H1 (cell line): ENCODE measurements at regions not wholly inside any gene's neighbourhood (a gene's known extent, or its start where the extent isn't known, plus 50 kb on each side); places are given as distances from the start of the nearest gene placed in this dataset.

Source experiments
- CTCF ChIA-PET: fragments of 300-600 bp; sonication (Branson Sonifier 250); formaldehyde crosslinking; loops from one replicate; lab custom pipeline; 2021; ENCODE audit not compliant: partially characterized antibody; lab: Charles Lee
- POLR2A ChIA-PET: fragments of 300-600 bp; sonication (Branson Sonifier 250); formaldehyde crosslinking; loops from one replicate; lab custom pipeline; 2021; ENCODE audit warnings: inconsistent platforms; ENCODE audit not compliant: partially characterized antibody; lab: Charles Lee
- DNase-seq, 2 experiments: peaks; one replicate each; pipeline versions ENCODE4 v3.0.0 to v3.0.0-alpha.2; 2010 to 2022; ENCODE audit warnings: low spot score in 2 of 2, low read depth in 1 of 2, mixed read lengths in 1 of 2
- FAIRE-seq: peaks from 2 replicates; lab custom pipeline; 2011; peaks lifted over from hg19 to GRCh38; lab: Jason Lieb, UNC
- H2AFZ ChIP-seq: 2 replicates; pipeline ENCODE4 v1.8.1; 2012; ENCODE audit warnings: low read length, inconsistent platforms
- H2AK5ac ChIP-seq: 2 replicates; pipeline ENCODE4 v1.6.1; 2013; ENCODE audit warnings: low read depth, low read length
- H2BK120ac ChIP-seq: replicated peaks from 2 replicates; pipeline ENCODE3; 2013; ENCODE audit warnings: low read depth, low read length, inconsistent platforms
- H2BK12ac ChIP-seq: 2 replicates; pipeline ENCODE4 v1.6.1; 2013; ENCODE audit warnings: low read depth, low read length
- H2BK15ac ChIP-seq: 2 replicates; pipeline ENCODE4 v1.6.1; 2013; ENCODE audit warnings: low read length
- H2BK20ac ChIP-seq: 2 replicates; pipeline ENCODE4 v1.6.1; 2013; ENCODE audit warnings: low read length
- H2BK5ac ChIP-seq: 2 replicates; pipeline ENCODE4 v1.6.1; 2013; ENCODE audit warnings: low read depth, low read length
- H3K14ac ChIP-seq: 2 replicates; pipeline ENCODE4 v1.6.1; 2013; ENCODE audit warnings: inconsistent platforms; ENCODE audit not compliant: insufficient read length
- H3K18ac ChIP-seq: 2 replicates; pipeline ENCODE4 v1.6.1; 2013; ENCODE audit warnings: low read length; ENCODE audit errors: extremely low read depth
- H3K23ac ChIP-seq: 2 replicates; pipeline ENCODE4 v1.6.1; 2013; ENCODE audit warnings: inconsistent platforms; ENCODE audit not compliant: insufficient read length
- H3K23me2 ChIP-seq: 2 replicates; pipeline ENCODE4 v1.6.1; 2013; ENCODE audit warnings: low read depth, low read length
- H3K27ac ChIP-seq: 2 replicates; pipeline ENCODE4 v1.6.1; 2011; ENCODE audit warnings: low read depth, low read length, inconsistent platforms
- H3K27me3 ChIP-seq, 4 experiments: replicated peaks in 1 of 4; 1 replicate in 1 of 4; 2 replicates in 3 of 4; pipeline versions ENCODE4 v1.6.1 to v1.8.1; 2011 to 2013; ENCODE audit warnings: low read length in 3 of 4, mild to moderate bottlenecking in 3 of 4, inconsistent platforms in 2 of 4, mixed read lengths in 2 of 4, moderate library complexity in 1 of 4; ENCODE audit not compliant: control insufficient read depth in 3 of 4, insufficient read depth in 3 of 4; ENCODE audit errors: extremely low read depth in 1 of 4
- H3K36me3 ChIP-seq, 4 experiments: 2 replicates each; pipeline versions ENCODE4 v1.6.1 to v1.8.1; 2011 to 2013; ENCODE audit warnings: mild to moderate bottlenecking in 4 of 4, low read length in 3 of 4, moderate library complexity in 2 of 4, control low read depth in 1 of 4, inconsistent platforms in 1 of 4; ENCODE audit not compliant: insufficient read depth in 4 of 4, control insufficient read depth in 2 of 4
- H3K4ac ChIP-seq: replicated peaks from 2 replicates; pipeline ENCODE3; 2013; ENCODE audit warnings: low read length, low read depth, mixed read lengths, inconsistent platforms; ENCODE audit not compliant: insufficient read length
- H3K4me1 ChIP-seq, 4 experiments: replicated peaks in 1 of 4; 1 replicate in 1 of 4; 2 replicates in 3 of 4; pipeline versions ENCODE4 v1.6.1 to v1.8.1; 2011 to 2013; ENCODE audit warnings: low read length in 3 of 4, inconsistent platforms in 2 of 4, mixed read lengths in 1 of 4; ENCODE audit not compliant: insufficient read depth in 4 of 4, control insufficient read depth in 3 of 4
- H3K4me2 ChIP-seq, 2 experiments: 2 replicates each; pipeline versions ENCODE4 v1.6.1 to v1.8.1; 2011 to 2013; ENCODE audit warnings: low read depth in 2 of 2, low read length in 2 of 2, control low read depth in 1 of 2, inconsistent platforms in 1 of 2, mild to moderate bottlenecking in 1 of 2; ENCODE audit not compliant: insufficient read depth in 1 of 2
- H3K4me3 ChIP-seq, 4 experiments: fragments of 200-600, 300-600 bp in 1 of 4; sonication (generic), shearing (Covaris generic), sonication (Bioruptor Twin) in 1 of 4; 2 replicates each; pipeline versions ENCODE4 v1.5.1 to v1.8.1; 2011 to 2016; ENCODE audit warnings: low read length in 4 of 4, low read depth in 3 of 4, control low read depth in 2 of 4, inconsistent platforms in 2 of 4, mild to moderate bottlenecking in 2 of 4, mixed read lengths in 1 of 4, moderate library complexity in 1 of 4; ENCODE audit not compliant: insufficient read depth in 2 of 4; ENCODE audit errors: extremely low read depth in 1 of 4
- H3K56ac ChIP-seq: replicated peaks from 2 replicates; pipeline ENCODE3; 2013; ENCODE audit warnings: low read depth, mild to moderate bottlenecking, mixed read lengths, low read length, inconsistent platforms; ENCODE audit not compliant: insufficient read length
- H3K79me1 ChIP-seq: 2 replicates; pipeline ENCODE4 v1.6.1; 2013; ENCODE audit warnings: low read depth, low read length, control low read depth
- H3K79me2 ChIP-seq, 2 experiments: 2 replicates each; pipeline versions ENCODE4 v1.6.1 to v1.8.1; 2012 to 2013; ENCODE audit warnings: low read length in 2 of 2, mild to moderate bottlenecking in 2 of 2, inconsistent platforms in 1 of 2; ENCODE audit not compliant: insufficient read depth in 2 of 2, control insufficient read depth in 1 of 2
- H3K9ac ChIP-seq, 4 experiments: replicated peaks in 1 of 4; 1 replicate in 1 of 4; 2 replicates in 3 of 4; pipeline versions ENCODE4 v1.6.1 to v1.8.1; 2011 to 2013; ENCODE audit warnings: low read depth in 3 of 4, low read length in 3 of 4, control low read depth in 2 of 4, mild to moderate bottlenecking in 2 of 4, moderate library complexity in 2 of 4, inconsistent platforms in 1 of 4; ENCODE audit errors: extremely low read depth in 1 of 4
- H3K9me3 ChIP-seq, 2 experiments: 2 replicates each; pipeline versions ENCODE4 v1.6.1 to v1.8.1; 2012 to 2013; ENCODE audit warnings: mild to moderate bottlenecking in 2 of 2, moderate library complexity in 2 of 2, control low read depth in 1 of 2, inconsistent platforms in 1 of 2, low read depth in 1 of 2, low read length in 1 of 2, mixed read lengths in 1 of 2; ENCODE audit not compliant: insufficient read depth in 2 of 2
- H4K20me1 ChIP-seq, 2 experiments: replicated peaks in 1 of 2; 2 replicates each; pipeline versions ENCODE3 to v1.8.1; 2011 to 2013; ENCODE audit warnings: inconsistent platforms in 2 of 2, low read length in 2 of 2, mild to moderate bottlenecking in 1 of 2; ENCODE audit not compliant: insufficient read depth in 2 of 2, control insufficient read depth in 1 of 2
- H4K5ac ChIP-seq: 2 replicates; pipeline ENCODE4 v1.6.1; 2013; ENCODE audit warnings: low read length, low read depth, mixed read lengths, inconsistent platforms; ENCODE audit not compliant: insufficient read length
- H4K8ac ChIP-seq: 2 replicates; pipeline ENCODE4 v1.8.0; 2013; ENCODE audit warnings: mild to moderate bottlenecking, moderate library complexity, low read length, inconsistent platforms; ENCODE audit not compliant: insufficient read depth; ENCODE audit errors: extremely low read depth
- H4K91ac ChIP-seq: replicated peaks from 2 replicates; pipeline ENCODE3; 2013; ENCODE audit warnings: low read length, mixed read lengths, inconsistent platforms; ENCODE audit not compliant: insufficient read length
- ATF2 ChIP-seq: IDR thresholded peaks from 2 replicates; pipeline ENCODE4 v1.6.1; 2012; ENCODE audit warnings: low read length, inconsistent platforms
- CBX5 ChIP-seq: fragments of 300-800, 300-1000 bp; sonication (generic); IDR thresholded peaks from 2 replicates; pipeline ENCODE4 v1.7.1; 2016; ENCODE audit warnings: antibody characterized with exemption, low read length, low read depth
- CTCF ChIP-seq, 3 experiments: IDR thresholded peaks; 1 replicate in 2 of 3; 2 replicates in 1 of 3; pipeline versions ENCODE4 v1.5.1 to v1.6.1; 2011; ENCODE audit warnings: low read length in 3 of 3, mild to moderate bottlenecking in 3 of 3, inconsistent platforms in 2 of 3, low read depth in 1 of 3, moderate library complexity in 1 of 3; ENCODE audit not compliant: insufficient read depth in 1 of 3; ENCODE audit errors: control extremely low read depth in 1 of 3
- E2F6 ChIP-seq: IDR thresholded peaks from 2 replicates; pipeline ENCODE4 v1.6.1; 2012; ENCODE audit warnings: inconsistent platforms
- GABPA ChIP-seq: IDR thresholded peaks from 2 replicates; pipeline ENCODE4 v1.6.1; 2011; ENCODE audit warnings: mild to moderate bottlenecking, low read length, moderate library complexity, borderline replicate concordance; ENCODE audit not compliant: insufficient read depth
- KDM5A ChIP-seq: fragments of 200-600 bp; IDR thresholded peaks from 2 replicates; pipeline ENCODE4 v1.7.1; 2012; ENCODE audit warnings: mild to moderate bottlenecking, low read length, inconsistent platforms, mixed read lengths
- RXRA ChIP-seq: IDR thresholded peaks from 2 replicates; pipeline ENCODE4 v1.6.1; 2011; ENCODE audit warnings: low read depth, mild to moderate bottlenecking, low read length, moderate library complexity; ENCODE audit not compliant: insufficient read depth
- TBP ChIP-seq: IDR thresholded peaks from 2 replicates; pipeline ENCODE4 v1.6.1; 2011; ENCODE audit warnings: low read depth, low read length, improper control_type of control experiment
- TEAD4 ChIP-seq: IDR thresholded peaks from 2 replicates; pipeline ENCODE4 v1.6.1; 2012; ENCODE audit warnings: low read depth, low read length, inconsistent platforms, mixed read lengths
- WGBS, 2 experiments: shearing (Covaris generic) in 1 of 2; methylation state at CpG; one replicate each; pipeline versions ENCODE4 v1.1.6 to v1.1.7; 2013 to 2015; ENCODE audit warnings: low lambda C conversion rate in 2 of 2, mixed read lengths in 2 of 2, inconsistent platforms in 1 of 2, low coverage in 1 of 2, missing lambda C conversion rate in 1 of 2; ENCODE audit not compliant: insufficient replicate concordance in 2 of 2, insufficient coverage in 1 of 2, insufficient read length in 1 of 2; ENCODE audit errors: extremely low coverage in 1 of 2, missing lambda C conversion rate in 1 of 2; 5-methylcytosine and 5-hydroxymethylcytosine counted together

GRCh38 chr21:39062196-39062595, 121.1 kb downstream of the PSMG1 start:
- Histone ChIP-seq H2BK15ac (no peak overlapping the region), H3K79me1 (no peaks in the 10 kb centered on the region), H4K91ac (peak overlapping the region; percentile 26), H3K18ac (no peak overlapping the region), H3K36me3 (no peaks in the 10 kb centered on the region), H3K27me3 (no peaks in the 10 kb centered on the region), H4K5ac (no peak overlapping the region), H2AFZ (no peak overlapping the region), H2BK12ac (no peak overlapping the region), H3K9me3 (peaks cover 3 to 6% of the 10 kb centered on the region in 2 experiments), H4K20me1 (no peaks in the 10 kb centered on the region), H3K56ac (no peak overlapping the region), H3K4me1 (no peaks in the 10 kb centered on the region), H3K79me2 (no peaks in the 10 kb centered on the region), H3K23me2 (no peaks in the 10 kb centered on the region), H2AK5ac (no peak overlapping the region), H3K4me3 (no peak overlapping the region), H4K8ac (no peak overlapping the region), H3K23ac (no peak overlapping the region), H2BK120ac (no peak overlapping the region), H2BK20ac (no peak overlapping the region), H3K4me2 (no peak overlapping the region), H3K4ac (no peak overlapping the region), H2BK5ac (no peak overlapping the region), H3K27ac (no peak overlapping the region), H3K9ac (no peak overlapping the region), H3K14ac (no peak overlapping the region)
- CTCF ChIA-PET = interaction anchor here (0.8 to 2.4 kb wide), 4 partner anchors 8 to 259 kb away, joined by 3 to 9 read pairs (median 4); no protein-coding TSS in a partner anchor
- FAIRE-seq (no peak), DNase-seq (no peak)
- POLR2A ChIA-PET = no interaction called here
- 91% methylated on average over 9 of the region's 9 CpGs; no CpG with 5 or more reads in 1 of the 2 experiments for WGBS, 2 experiments
- TF ChIP-seq TEAD4 (no peak), TBP (no peak), CTCF (IDR thresholded peaks at IDR 0.05; ENCODE audit: control extremely low read depth in 1 of 3, insufficient read depth in 1 of 3, low read depth in 1 of 3, low read length in 3 of 3) (no peak), KDM5A (no peak), CBX5 (no peak), RXRA (no peak), GABPA (no peak), ATF2 (no peak), E2F6 (no peak)
